Suppressor macrophage (primary cell): ENCODE measurements at regions not wholly inside any gene's neighbourhood (a gene's known extent, or its start where the extent isn't known, plus 50 kb on each side); places are given as distances from the start of the nearest gene placed in this dataset.
"Not testable (repeated sequence)": the region's sequence is repeated elsewhere in the genome, so short reads cannot be mapped to it uniquely, and the experiment has no call there.

Experiments used
- DNase-seq, 4 experiments: peaks; one replicate each; pipeline ENCODE4 v3.0.0-alpha.2; 2020 to 2022

DNA sequence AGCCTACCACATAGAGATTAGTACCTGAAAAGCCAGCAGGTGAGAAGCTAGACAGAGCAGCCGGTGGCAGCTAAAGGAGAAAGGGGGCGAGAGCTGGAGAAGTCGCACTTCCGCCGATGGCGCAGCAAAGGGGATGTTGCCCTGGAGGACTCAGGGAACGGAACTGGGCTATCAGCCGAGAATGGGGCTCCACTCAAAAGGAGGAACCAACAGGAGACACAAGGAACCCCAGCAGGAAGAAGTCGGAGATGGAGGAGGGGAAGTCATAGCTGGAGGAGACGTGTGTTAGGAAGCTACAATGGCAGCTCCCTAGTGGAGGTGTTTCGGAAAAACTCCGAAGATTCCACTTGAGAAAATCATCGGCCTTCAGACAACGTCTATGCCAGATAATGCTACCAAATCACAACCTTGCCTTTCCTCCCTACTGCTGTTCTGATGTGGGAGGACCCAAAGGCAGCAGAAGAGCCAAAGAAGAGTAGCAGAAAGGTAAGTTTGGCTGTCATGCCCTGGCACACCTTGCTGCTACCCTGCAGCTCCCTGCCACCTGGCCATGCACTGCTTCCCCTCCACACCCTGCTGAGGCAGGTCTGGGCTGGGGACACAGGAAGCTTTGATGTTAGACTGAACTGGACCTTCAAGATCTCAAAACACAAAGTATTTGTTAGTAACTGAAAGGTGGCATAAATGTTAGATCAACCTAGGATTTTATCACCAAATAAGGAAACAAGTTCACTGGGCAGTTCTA lies 127.9 kb downstream of the DLEU7 start:
- peak; percentile 90 to 96 (median 95) for DNase-seq

DNA sequence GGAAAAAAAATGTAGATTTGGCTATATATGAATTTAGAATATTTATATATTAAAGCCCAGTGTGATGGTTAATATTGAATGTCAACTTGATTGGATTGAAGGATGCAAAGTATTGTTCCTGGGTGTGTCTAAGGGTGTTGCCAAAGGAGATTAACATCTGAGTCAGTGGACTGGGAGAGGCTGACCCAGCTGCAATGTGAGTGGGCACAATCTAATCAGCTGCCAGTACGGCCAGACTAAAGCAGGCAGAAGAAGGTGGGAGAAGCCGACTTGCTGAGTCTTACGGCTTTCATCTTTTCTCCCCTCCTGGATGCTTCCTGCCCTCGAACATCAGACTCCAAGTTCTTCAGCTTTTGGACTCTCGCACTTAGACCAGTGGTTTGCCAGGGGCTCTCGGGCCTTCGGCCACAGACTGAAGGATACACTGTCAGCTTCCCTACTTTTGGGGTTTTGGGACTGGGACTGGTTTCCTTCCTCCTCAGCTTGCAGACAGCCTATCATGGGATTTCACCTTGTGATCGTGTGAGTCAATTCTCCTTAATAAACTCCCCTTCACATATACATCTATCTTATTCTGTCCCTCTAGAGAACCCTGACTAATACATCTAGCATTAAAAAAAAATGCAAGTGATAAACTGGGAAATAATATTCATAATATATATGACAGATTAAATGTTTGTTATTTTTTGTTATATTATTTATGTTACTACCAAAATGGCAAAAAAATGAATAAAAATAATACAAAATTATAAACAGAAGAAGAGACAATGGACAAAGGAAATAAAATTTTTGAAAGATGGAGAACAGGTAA lies 122.4 kb downstream of the DLEU7 start:
- peak; percentile 58 to 74 (median 72) for DNase-seq

- DNase-seq: peak; percentile 54 to 82 (median 70)
These were observed 121.9 kb downstream of the DLEU7 start for GRCh38 chr13:50721672-50721992.

- no peak for DNase-seq
These were observed 120.9 kb downstream of the DLEU7 start for GRCh38 chr13:50722440-50723125.

DNA sequence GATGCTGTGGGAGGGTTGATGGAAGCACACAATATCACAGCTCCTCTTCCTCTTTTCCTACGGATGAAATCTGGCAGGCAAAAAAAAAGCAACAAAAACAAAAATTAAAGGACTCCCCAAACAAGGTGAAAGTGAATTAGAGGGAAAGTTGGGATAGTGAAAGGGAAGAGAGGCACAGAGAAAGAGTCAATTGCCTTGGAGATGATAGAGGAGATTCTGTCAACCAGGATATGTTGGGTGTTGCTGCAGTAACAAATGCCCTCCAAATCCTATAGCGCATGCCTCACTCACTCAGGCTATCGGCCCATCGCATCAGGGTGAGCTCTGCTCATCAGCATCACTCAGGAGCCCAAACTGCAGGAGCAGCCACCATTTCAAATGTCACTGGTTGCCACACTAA lies 119.1 kb downstream of the DLEU7 start:
- no peak for DNase-seq

- no peak for DNase-seq
These were observed 118.6 kb downstream of the DLEU7 start for GRCh38 chr13:50724913-50725312.

- DNase-seq: peak in 2 of 4 experiments; percentile 10 to 16
These were observed 117.3 kb downstream of the DLEU7 start for GRCh38 chr13:50726164-50726563.

- no peak for DNase-seq
These were observed 114.3 kb downstream of the DLEU7 start for GRCh38 chr13:50729177-50729576.

GRCh38 chr13:50730496-50731351 lies 112.8 kb downstream of the DLEU7 start:
- no peak for DNase-seq

DNA sequence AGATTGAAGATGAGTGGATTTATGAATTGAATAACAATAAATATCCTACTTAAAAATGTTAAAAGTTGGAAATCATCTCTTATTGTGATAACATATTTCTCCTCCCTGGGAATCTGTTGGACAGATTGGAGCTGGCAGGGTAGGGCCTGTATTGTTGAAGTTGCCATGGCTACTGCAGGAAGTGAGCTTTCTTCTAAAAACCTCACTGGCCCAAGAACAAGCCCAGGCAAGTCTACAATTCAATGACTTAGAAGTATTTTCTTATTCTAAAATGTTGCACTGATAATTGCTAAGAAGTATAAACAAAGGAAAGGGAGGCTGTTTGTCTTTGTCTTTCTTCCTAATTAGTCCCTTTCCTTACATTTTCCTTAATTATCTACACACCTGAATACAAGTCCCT lies 112.1 kb downstream of the DLEU7 start:
- DNase-seq: peak in 1 of 4 experiments; percentile 25

- peak in 3 of 4 experiments; percentile 25 to 41 (median 35) for DNase-seq
These were observed 110.8 kb downstream of the DLEU7 start for GRCh38 chr13:50732712-50733111.

DNA sequence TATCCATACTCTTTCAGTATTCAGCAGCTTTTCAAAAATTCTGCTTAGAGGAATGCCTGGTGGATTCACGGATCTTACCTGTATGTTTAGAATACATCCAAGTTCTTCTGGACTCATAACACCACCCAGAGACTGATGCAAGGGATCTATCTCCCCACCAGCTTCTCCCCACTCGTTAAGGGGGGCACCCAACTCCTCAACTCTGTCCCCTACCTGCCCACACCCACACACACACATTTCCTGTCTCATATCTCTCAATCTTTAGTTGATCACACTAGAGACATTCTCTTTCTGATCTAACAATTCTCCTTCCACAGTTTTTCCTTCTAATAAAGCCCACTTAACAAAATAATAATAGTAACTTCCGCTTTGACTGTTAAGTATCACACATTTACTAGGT lies 110.1 kb downstream of the DLEU7 start:
- DNase-seq: no peak

GRCh38 chr13:50735071-50735470 lies 108.4 kb downstream of the DLEU7 start:
- no peak for DNase-seq

GRCh38 chr13:50740052-50740741 lies 103.3 kb downstream of the DLEU7 start:
- no peak for DNase-seq

- DNase-seq: no peak
These were observed 101.1 kb downstream of the DLEU7 start for GRCh38 chr13:50742353-50742752.

DNA sequence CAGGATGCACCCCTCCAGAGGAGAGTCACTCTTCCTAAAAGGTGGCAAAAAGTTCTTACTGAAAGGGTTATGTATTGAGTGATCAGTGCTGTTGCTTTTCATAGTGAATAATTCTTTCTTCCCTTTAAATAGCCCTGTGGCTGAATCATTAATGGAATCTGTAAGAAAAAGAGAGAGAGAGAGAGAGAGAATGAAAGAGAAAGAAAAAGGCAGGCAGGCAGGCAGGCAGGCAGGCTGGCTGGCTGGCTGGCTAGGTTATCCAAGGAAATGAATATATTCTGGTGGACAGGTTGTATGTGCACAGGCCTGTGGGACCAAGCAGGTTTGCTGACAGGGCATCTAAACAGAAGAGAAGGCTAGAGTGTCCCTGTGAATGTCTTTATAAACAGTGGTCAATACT lies 100.5 kb downstream of the DLEU7 start:
- DNase-seq: no peak

GRCh38 chr13:50744116-50744660 lies 99.3 kb downstream of the DLEU7 start:
- peak in 1 of 4 experiments; percentile 18 for DNase-seq

DNA sequence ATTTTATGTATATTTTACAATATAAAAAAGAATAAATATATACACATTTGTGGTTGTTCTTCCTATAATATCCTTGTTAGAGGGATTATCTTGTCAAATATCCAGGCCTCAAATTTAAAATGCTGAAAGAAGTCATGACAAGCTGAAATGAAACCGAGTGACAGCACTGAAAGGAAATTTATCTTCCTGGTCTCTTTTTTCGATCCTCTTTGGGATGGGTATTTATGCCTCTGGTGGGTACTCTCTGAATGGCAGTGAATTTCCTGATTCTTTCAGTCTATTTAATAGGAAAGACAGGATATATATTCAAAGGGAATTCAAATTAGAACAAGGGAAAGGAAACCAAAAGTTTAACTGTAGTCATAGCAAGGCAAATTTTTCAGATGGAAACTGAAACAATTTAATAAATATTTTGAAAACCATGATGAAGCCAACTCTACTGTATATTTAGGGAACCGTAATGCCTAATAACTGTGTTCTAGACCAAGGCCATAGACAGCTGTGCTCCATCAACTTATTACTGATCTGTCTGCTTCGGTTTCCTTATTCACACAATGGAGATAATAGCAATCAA lies 97.9 kb downstream of the DLEU7 start:
- no peak for DNase-seq

DNA sequence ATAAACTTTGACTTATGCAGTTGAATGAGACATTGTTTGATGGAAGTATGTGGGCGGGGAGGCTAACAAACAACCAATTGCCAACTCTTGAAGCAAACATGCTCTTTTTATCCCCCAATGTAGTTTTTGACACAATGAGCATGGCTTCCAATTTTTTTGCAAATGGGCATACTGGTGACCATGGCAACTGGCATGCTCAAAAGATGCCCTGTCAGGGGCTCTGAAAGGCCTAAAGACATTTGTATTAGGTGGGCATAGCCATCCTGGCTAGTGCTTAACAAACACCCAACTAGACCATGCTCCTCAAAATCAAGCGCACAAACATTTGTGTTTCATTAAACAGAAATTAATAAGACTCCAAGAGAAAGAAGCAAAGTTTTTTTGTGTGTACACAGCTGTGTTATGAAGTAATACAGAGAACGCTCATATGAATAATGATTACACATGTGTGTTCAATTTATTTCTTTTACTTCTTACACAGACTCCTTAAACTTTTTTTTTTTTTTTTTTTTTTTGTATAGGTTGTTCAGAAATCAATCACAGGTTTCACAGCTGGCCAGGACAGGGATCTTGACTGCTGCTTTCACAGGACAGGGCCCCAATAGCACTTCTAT lies 95.6 kb downstream of the DLEU7 start:
- no peak for DNase-seq

DNA sequence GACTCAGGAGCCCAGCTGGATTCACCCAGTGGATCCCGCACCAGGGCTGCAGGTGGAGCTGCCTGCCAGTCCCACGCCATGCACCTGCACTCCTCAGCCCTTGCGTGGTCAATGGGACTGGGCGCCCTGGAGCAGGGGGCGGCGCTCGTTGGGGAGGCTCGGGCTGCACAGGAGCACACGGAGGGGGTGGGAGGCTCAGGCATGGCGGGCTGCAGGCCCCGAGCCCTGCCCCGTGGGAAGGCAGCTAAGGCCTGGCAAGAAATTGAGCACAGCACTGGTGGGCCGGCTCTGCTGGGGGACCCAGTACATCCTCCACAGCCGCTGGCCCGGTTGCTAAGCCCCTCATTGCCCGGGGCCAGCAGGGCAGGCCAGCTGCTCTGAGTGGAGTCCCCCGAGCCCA lies 90.3 kb downstream of the DLEU7 start:
- not testable (repeated sequence) for DNase-seq
